ENCODE measurements at regions not wholly inside any gene's neighbourhood (a gene's known extent, or its start where the extent isn't known, plus 50 kb on each side); places are given as distances from the start of the nearest gene placed in this dataset.
"Not testable (repeated sequence)": the region's sequence is repeated elsewhere in the genome, so short reads cannot be mapped to it uniquely, and the experiment has no call there.

DNA sequence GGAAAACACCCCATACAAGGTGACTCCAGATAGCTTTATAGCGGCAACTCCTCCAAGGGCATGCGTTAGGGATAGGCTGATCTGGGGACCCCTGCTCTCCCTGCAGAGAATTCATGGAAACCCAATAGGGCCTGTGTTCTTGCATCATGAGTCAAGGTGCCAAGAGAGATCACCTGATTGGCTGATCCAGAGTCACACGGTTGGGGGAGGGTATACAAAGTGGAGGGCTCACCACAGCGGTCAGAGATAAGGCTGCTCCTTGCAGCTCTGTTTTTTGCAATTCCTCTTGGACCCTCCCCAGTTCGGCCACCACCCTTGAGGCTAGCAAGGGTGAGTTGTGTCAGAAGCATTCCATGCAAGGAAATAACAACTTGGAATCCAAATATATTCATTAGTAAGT lies 79.6 kb downstream of the NPIPA7 start:
- not testable (repeated sequence) for TF ChIP-seq YY1 (IDR thresholded peaks at IDR 0.05; ENCODE audit: insufficient read depth, insufficient read length); ZNF274 (IDR thresholded peaks at IDR 0.05; ENCODE audit: low read depth, low read length)
